Anterior cingulate cortex (tissue), 58 donors: ENCODE measurements at regions not wholly inside any gene's neighbourhood (a gene's known extent, or its start where the extent isn't known, plus 50 kb on each side); places are given as distances from the start of the nearest gene placed in this dataset.

ENCODE experiments used
- DNase-seq, 58 donors: peaks; one replicate each; lab custom pipeline; 2025; lab: John Stamatoyannopoulos, UW

GRCh38 chr5:159420940-159421339 is 90.7 kb upstream of the IL12B start:
- DNase-seq, result no peak

- DNase-seq, result peak in 1 of 58 donors; percentile 54
Measured at GRCh38 chr5:159422361-159422760, 92.1 kb upstream of the IL12B start.

- DNase-seq, result no peak
Measured at GRCh38 chr5:159422910-159423309, 92.6 kb upstream of the IL12B start.

GRCh38 chr5:159424123-159424522 is 93.8 kb upstream of the IL12B start:
- no peak for DNase-seq

GRCh38 chr5:159426694-159427093 is 96.4 kb upstream of the IL12B start:
- no peak for DNase-seq

- DNase-seq, result no peak
Measured at GRCh38 chr5:159427180-159428012, 97.1 kb upstream of the IL12B start.

GRCh38 chr5:159430361-159431012 is 100.2 kb upstream of the IL12B start:
- no peak for DNase-seq

- DNase-seq, result no peak
Measured at GRCh38 chr5:159435855-159436254, 105.6 kb upstream of the IL12B start.

GRCh38 chr5:159438092-159438491 is 107.8 kb upstream of the IL12B start:
- no peak for DNase-seq

GRCh38 chr5:159439002-159439401 is 108.7 kb upstream of the IL12B start:
- DNase-seq, result no peak

GRCh38 chr5:159440235-159440634 is 109.9 kb upstream of the IL12B start:
- DNase-seq, result no peak

- DNase-seq, result no peak
Measured at GRCh38 chr5:159440968-159441367, 110.7 kb upstream of the IL12B start.

- no peak for DNase-seq
Measured at GRCh38 chr5:159441441-159441840, 111.2 kb upstream of the IL12B start.

GRCh38 chr5:159442206-159442850 is 112.0 kb upstream of the IL12B start:
- peak in 1 of 58 donors; percentile 9 for DNase-seq

- DNase-seq, result peak in 2 of 58 donors; percentile 21 to 55
Measured at GRCh38 chr5:159444441-159445082, 114.3 kb upstream of the IL12B start.

- DNase-seq, result no peak
Measured at GRCh38 chr5:159447116-159447515, 116.8 kb upstream of the IL12B start.

GRCh38 chr5:159448841-159449407 is 118.6 kb upstream of the IL12B start:
- no peak for DNase-seq

- no peak for DNase-seq
Measured at GRCh38 chr5:159449925-159450324, 119.6 kb upstream of the IL12B start.

GRCh38 chr5:159450417-159450816 is 120.1 kb upstream of the IL12B start:
- no peak for DNase-seq

- peak in 13 of 58 donors; percentile 2 to 60 (median 21) for DNase-seq
Measured at GRCh38 chr5:159451197-159452052, 121.1 kb upstream of the IL12B start.
